IMR-90 (cell line): ENCODE measurements at regions not wholly inside any gene's neighbourhood (a gene's known extent, or its start where the extent isn't known, plus 50 kb on each side); places are given as distances from the start of the nearest gene placed in this dataset.

Experiments used
- ATAC-seq: fragments of 200-7000 bp; cut with Tn5 transposase; 2 replicates; pipeline ENCODE4 v1.9.1; 2020; ENCODE audit warnings: low read depth, mild to moderate bottlenecking, moderate library complexity
- BruUV-seq: library from RNA; stranded (reverse); fragments of 400-500 nt; replicated peaks from 2 replicates; lab custom pipeline; 2021; lab: Mats Ljungman, UMichigan
- CTCF ChIA-PET: fragments of 300-600 bp; formaldehyde crosslinking; extraction: SDS; loops from one replicate; lab custom pipeline; 2021; ENCODE audit warnings: antibody characterized with exemption; lab: Yijun Ruan, JAX
- POLR2A ChIA-PET: fragments of 300-600 bp; sonication (Branson Sonifier 250); formaldehyde crosslinking; loops from one replicate; lab custom pipeline; 2022; ENCODE audit warnings: antibody characterized with exemption; ENCODE audit not compliant: unreplicated experiment; lab: Charles Lee
- DNase-seq: peaks from one replicate; pipeline ENCODE4 v3.0.0; 2013
- H2AFZ ChIP-seq: replicated peaks from 2 replicates; pipeline ENCODE3; 2013; ENCODE audit warnings: low read length, mild to moderate bottlenecking; ENCODE audit not compliant: poor library complexity
- H2AK5ac ChIP-seq: 2 replicates; pipeline ENCODE4 v1.6.1; 2013; ENCODE audit warnings: low read depth, low read length, inconsistent platforms
- H2AK9ac ChIP-seq: replicated peaks from 2 replicates; pipeline ENCODE3; 2013; ENCODE audit warnings: mild to moderate bottlenecking, low read depth, low read length, moderate library complexity; ENCODE audit not compliant: poor library complexity
- H2BK120ac ChIP-seq: 2 replicates; pipeline ENCODE4 v1.6.1; 2013; ENCODE audit warnings: low read depth, low read length, inconsistent platforms
- H2BK15ac ChIP-seq: 3 replicates; pipeline ENCODE4 v1.6.1; 2013; ENCODE audit warnings: low read depth, low read length, inconsistent platforms
- H2BK20ac ChIP-seq: 2 replicates; pipeline ENCODE4 v1.6.1; 2013; ENCODE audit warnings: low read depth, mild to moderate bottlenecking, inconsistent platforms, low read length, moderate library complexity
- H2BK5ac ChIP-seq: 2 replicates; pipeline ENCODE4 v1.6.1; 2013; ENCODE audit warnings: mild to moderate bottlenecking, low read depth, low read length, inconsistent platforms; ENCODE audit not compliant: poor library complexity, severe bottlenecking
- H3K14ac ChIP-seq: replicated peaks from 2 replicates; pipeline ENCODE4 v1.6.1; 2013; ENCODE audit warnings: low read depth, low read length, inconsistent platforms
- H3K18ac ChIP-seq: 2 replicates; pipeline ENCODE4 v1.6.1; 2013; ENCODE audit warnings: low read depth, low read length, control low read depth
- H3K23ac ChIP-seq: 2 replicates; pipeline ENCODE4 v1.6.1; 2013; ENCODE audit warnings: low read depth, low read length, inconsistent platforms
- H3K27ac ChIP-seq: 2 replicates; pipeline ENCODE4 v1.5.1; 2013; ENCODE audit warnings: mild to moderate bottlenecking, control low read depth, low read length; ENCODE audit not compliant: insufficient read depth
- H3K27me3 ChIP-seq: 2 replicates; pipeline ENCODE4 v1.6.1; 2013; ENCODE audit warnings: low read length; ENCODE audit not compliant: control insufficient read depth, insufficient read depth
- H3K36me3 ChIP-seq: 2 replicates; pipeline ENCODE4 v1.6.1; 2013; ENCODE audit warnings: low read length, mixed read lengths; ENCODE audit not compliant: control insufficient read depth, insufficient read depth
- H3K4ac ChIP-seq: 2 replicates; pipeline ENCODE4 v1.6.1; 2013; ENCODE audit warnings: low read depth, low read length, inconsistent platforms
- H3K4me1 ChIP-seq: 2 replicates; pipeline ENCODE4 v1.6.1; 2013; ENCODE audit warnings: low read length, mixed read lengths; ENCODE audit not compliant: control insufficient read depth, insufficient read depth
- H3K4me2 ChIP-seq: 2 replicates; pipeline ENCODE4 v1.6.1; 2013; ENCODE audit warnings: low read depth, mild to moderate bottlenecking, control low read depth, low read length, moderate library complexity
- H3K4me3 ChIP-seq: 2 replicates; pipeline ENCODE4 v1.5.1; 2013; ENCODE audit warnings: low read depth, mild to moderate bottlenecking, control low read depth, low read length, moderate library complexity; ENCODE audit not compliant: insufficient read depth
- H3K56ac ChIP-seq: 2 replicates; pipeline ENCODE4 v1.6.1; 2013; ENCODE audit warnings: low read length, inconsistent platforms; ENCODE audit not compliant: insufficient read depth; ENCODE audit errors: extremely low read depth
- H3K79me1 ChIP-seq, 2 experiments: 2 replicates each; pipeline ENCODE4 v1.6.1; 2013; ENCODE audit warnings: low read length in 2 of 2, inconsistent platforms in 1 of 2, low read depth in 1 of 2
- H3K9ac ChIP-seq: 2 replicates; pipeline ENCODE4 v1.6.1; 2013; ENCODE audit warnings: low read depth, low read length, control low read depth
- H3K9me1 ChIP-seq: 2 replicates; pipeline ENCODE4 v1.6.1; 2013; ENCODE audit warnings: low read length, inconsistent platforms; ENCODE audit not compliant: insufficient read depth
- H3K9me3 ChIP-seq: 2 replicates; pipeline ENCODE4 v1.6.1; 2013; ENCODE audit warnings: low read length; ENCODE audit not compliant: control insufficient read depth, insufficient read depth
- H4K20me1 ChIP-seq: 2 replicates; pipeline ENCODE4 v1.6.1; 2013; ENCODE audit warnings: low read length, inconsistent platforms; ENCODE audit not compliant: insufficient read depth
- H4K5ac ChIP-seq: 2 replicates; pipeline ENCODE4 v1.6.1; 2013; ENCODE audit warnings: mild to moderate bottlenecking, low read depth, low read length, control low read depth
- H4K8ac ChIP-seq, 2 experiments: 2 replicates each; pipeline ENCODE4 v1.6.1; 2013; ENCODE audit warnings: low read depth in 2 of 2, low read length in 2 of 2, control low read depth in 1 of 2, inconsistent platforms in 1 of 2
- H4K91ac ChIP-seq: 2 replicates; pipeline ENCODE4 v1.6.1; 2013; ENCODE audit warnings: low read depth, low read length, inconsistent platforms; ENCODE audit not compliant: insufficient read depth
- BHLHE40 ChIP-seq: fragments of 150-350 bp; IDR thresholded peaks from 2 replicates; pipeline ENCODE4 v1.6.1; 2016; ENCODE audit warnings: mild to moderate bottlenecking, low read depth, low read length
- CEBPB ChIP-seq: IDR thresholded peaks from 2 replicates; pipeline ENCODE4 v1.6.1; 2012; ENCODE audit warnings: low read depth, low read length, improper control_type of control experiment
- CHD1 ChIP-seq: IDR thresholded peaks from 2 replicates; pipeline ENCODE4 v1.6.1; 2012; ENCODE audit warnings: low read depth, low read length, improper control_type of control experiment
- CTCF ChIP-seq: conservative IDR thresholded peaks from 2 replicates; pipeline ENCODE4 v1.5.1; 2012; ENCODE audit warnings: mild to moderate bottlenecking, low read depth, low read length, improper control_type of control experiment
- ELK1 ChIP-seq: fragments of 150-350 bp; IDR thresholded peaks from 2 replicates; pipeline ENCODE4 v1.6.1; 2016; ENCODE audit warnings: low read depth, mild to moderate bottlenecking, low read length, moderate library complexity, borderline replicate concordance
- FOS ChIP-seq: fragments of 150-350 bp; IDR thresholded peaks from 2 replicates; pipeline ENCODE4 v1.6.1; 2016; ENCODE audit warnings: low read depth, low read length
- MAFK ChIP-seq: IDR thresholded peaks from 2 replicates; pipeline ENCODE4 v1.6.1; 2012; ENCODE audit warnings: low read depth, low read length, improper control_type of control experiment
- MAZ ChIP-seq: IDR thresholded peaks from 2 replicates; pipeline ENCODE4 v1.6.1; 2012; ENCODE audit warnings: low read depth, mild to moderate bottlenecking, low read length, improper control_type of control experiment, moderate library complexity, borderline replicate concordance
- MXI1 ChIP-seq: IDR thresholded peaks from 2 replicates; pipeline ENCODE4 v1.6.1; 2012; ENCODE audit warnings: low read depth, mild to moderate bottlenecking, low read length, moderate library complexity, borderline replicate concordance
- NFE2L2 ChIP-seq: fragments of 150-350 bp; IDR thresholded peaks from 2 replicates; pipeline ENCODE4 v1.6.1; 2016; ENCODE audit warnings: low read depth, mild to moderate bottlenecking, low read length
- POLR2A ChIP-seq: IDR thresholded peaks from 2 replicates; pipeline ENCODE4 v1.6.1; 2012; ENCODE audit warnings: mild to moderate bottlenecking, low read depth, low read length
- RAD21 ChIP-seq: IDR thresholded peaks from 2 replicates; pipeline ENCODE4 v1.6.1; 2012; ENCODE audit warnings: low read length, improper control_type of control experiment
- RCOR1 ChIP-seq: IDR thresholded peaks from 2 replicates; pipeline ENCODE4 v1.6.1; 2012; ENCODE audit warnings: mild to moderate bottlenecking, low read length, improper control_type of control experiment; ENCODE audit not compliant: insufficient replicate concordance
- RFX5 ChIP-seq: IDR thresholded peaks from 2 replicates; pipeline ENCODE4 v1.8.0; 2012; ENCODE audit warnings: low read depth, mild to moderate bottlenecking, low read length, moderate library complexity
- SMC3 ChIP-seq: fragments of 150-350 bp; IDR thresholded peaks from 2 replicates; pipeline ENCODE4 v1.6.1; 2016; ENCODE audit warnings: low read depth, mild to moderate bottlenecking, antibody characterized with exemption, low read length, moderate library complexity
- USF2 ChIP-seq: fragments of 150-350 bp; IDR thresholded peaks from 2 replicates; pipeline ENCODE4 v1.6.1; 2017; ENCODE audit warnings: mild to moderate bottlenecking, antibody characterized with exemption, low read length, low read depth
- WGBS, 2 experiments: methylation state at CpG; one replicate each; pipeline versions ENCODE4 v1.1.5 to v1.1.7; 2013; ENCODE audit warnings: missing lambda C conversion rate in 2 of 2; ENCODE audit not compliant: insufficient read length in 1 of 2; ENCODE audit errors: extremely low coverage in 2 of 2; 5-methylcytosine and 5-hydroxymethylcytosine counted together
- dilution Hi-C: fragments of 300-500 bp; cut with HindIII; formaldehyde crosslinking; loops from one replicate; pipeline ENCODE4 v1.14.3; 2018; ENCODE audit warnings: low sequenced_read_pairs; ENCODE audit not compliant: unreplicated experiment
- in situ Hi-C: fragments of 300-500 bp; cut with MboI; formaldehyde crosslinking; loops from 3 replicates; pipeline ENCODE4 v1.14.3; 2019; ENCODE audit warnings: low sequenced_read_pairs, inconsistent platforms, mixed read lengths
- intact Hi-C: fragments of 100-400 bp; cut with micrococcal nuclease; formaldehyde crosslinking; loops from 2 replicates; pipeline ENCODE4 v1.10.0; 2022

GRCh38 chr11:33945481-33946268 is 53.8 kb upstream of the LMO2 start:
- Histone ChIP-seq H3K27me3 (peaks cover 9% of the 10 kb centered on the region), H2AK5ac (no peak overlapping the region), H3K4me2 (no peak overlapping the region), H4K5ac (no peak overlapping the region), H3K9ac (no peak overlapping the region), H3K56ac (no peak overlapping the region), H3K9me3 (no peaks in the 10 kb centered on the region), H3K14ac (no peak overlapping the region), H3K4me3 (no peak overlapping the region), H2BK20ac (no peak overlapping the region), H3K9me1 (no peaks in the 10 kb centered on the region), H3K4ac (no peak overlapping the region), H3K36me3 (no peaks in the 10 kb centered on the region), H2BK120ac (no peak overlapping the region), H2BK5ac (no peak overlapping the region), H2AK9ac (no peak overlapping the region), H2BK15ac (no peak overlapping the region), H3K18ac (no peak overlapping the region), H3K27ac (no peak overlapping the region), H3K23ac (no peak overlapping the region), H4K8ac (no peak overlapping the region), H3K79me1 (no peaks in the 10 kb centered on the region), H4K20me1 (no peaks in the 10 kb centered on the region), H4K91ac (no peak overlapping the region), H2AFZ (no peak overlapping the region), H3K4me1 (no peaks in the 10 kb centered on the region)
- no peak for DNase-seq
- CTCF ChIA-PET: no interaction called here
- WGBS, 2 experiments: no CpG with 5 or more reads among the region's 4 CpGs
- intact Hi-C loops: no loop called here
- dilution Hi-C loops: no loop called here
- ATAC-seq: no peak
- POLR2A ChIA-PET: no interaction called here
- in situ Hi-C loops: no loop called here
- TF ChIP-seq RCOR1 (no peak), BHLHE40 (no peak), MXI1 (no peak), SMC3 (no peak), USF2 (no peak), POLR2A (no peak), RAD21 (no peak), FOS (no peak), ELK1 (no peak), CEBPB (no peak), CHD1 (no peak), MAZ (no peak), RFX5 (no peak), MAFK (no peak), NFE2L2 (no peak), CTCF (no peak)
- BruUV-seq: no TSS peak
